HL-60 (cell line): ENCODE measurements at regions not wholly inside any gene's neighbourhood (a gene's known extent, or its start where the extent isn't known, plus 50 kb on each side); places are given as distances from the start of the nearest gene placed in this dataset.

Source experiments
- CTCF ChIP-seq: IDR thresholded peaks from one replicate; pipeline ENCODE4 v1.5.1; 2011; ENCODE audit warnings: low read length, control low read depth, inconsistent platforms; ENCODE audit not compliant: insufficient read depth
- GABPA ChIP-seq: IDR thresholded peaks from 2 replicates; pipeline ENCODE4 v1.6.1; 2012; ENCODE audit warnings: low read depth
- POLR2AphosphoS5 ChIP-seq: IDR thresholded peaks from 2 replicates; pipeline ENCODE4 v1.6.1; 2012; ENCODE audit warnings: low read depth
- SPI1 ChIP-seq: IDR thresholded peaks from 2 replicates; pipeline ENCODE4 v1.6.1; 2012; ENCODE audit warnings: low read depth, mild to moderate bottlenecking, borderline replicate concordance
- TF ChIP-seq, protein P1 (sequence below): IDR thresholded peaks from 2 replicates; pipeline ENCODE4 v1.6.1; 2012; ENCODE audit warnings: low read depth; ENCODE audit not compliant: insufficient replicate concordance

DNA sequence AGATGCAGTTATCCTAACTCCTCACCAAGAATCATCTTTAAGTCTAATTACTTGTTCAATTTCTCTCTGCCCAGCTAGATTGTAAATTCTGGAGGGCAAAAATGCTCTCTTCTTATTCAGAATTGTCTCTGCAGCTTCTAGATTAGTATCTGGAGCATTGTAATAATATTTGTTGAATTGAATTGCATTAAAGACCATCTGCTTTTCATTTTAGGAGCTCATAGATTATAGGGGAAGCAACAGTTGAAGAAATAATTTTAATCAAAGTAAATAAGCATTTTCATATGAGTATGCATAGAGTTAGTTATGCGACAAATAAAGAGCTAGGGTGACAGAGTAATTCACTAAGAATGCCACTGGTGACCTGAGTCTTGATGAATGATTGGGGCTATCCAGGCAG is 222.8 kb downstream of the SPRY2 start:
- TF ChIP-seq CTCF: no peak
- TF ChIP-seq, protein P1, sequence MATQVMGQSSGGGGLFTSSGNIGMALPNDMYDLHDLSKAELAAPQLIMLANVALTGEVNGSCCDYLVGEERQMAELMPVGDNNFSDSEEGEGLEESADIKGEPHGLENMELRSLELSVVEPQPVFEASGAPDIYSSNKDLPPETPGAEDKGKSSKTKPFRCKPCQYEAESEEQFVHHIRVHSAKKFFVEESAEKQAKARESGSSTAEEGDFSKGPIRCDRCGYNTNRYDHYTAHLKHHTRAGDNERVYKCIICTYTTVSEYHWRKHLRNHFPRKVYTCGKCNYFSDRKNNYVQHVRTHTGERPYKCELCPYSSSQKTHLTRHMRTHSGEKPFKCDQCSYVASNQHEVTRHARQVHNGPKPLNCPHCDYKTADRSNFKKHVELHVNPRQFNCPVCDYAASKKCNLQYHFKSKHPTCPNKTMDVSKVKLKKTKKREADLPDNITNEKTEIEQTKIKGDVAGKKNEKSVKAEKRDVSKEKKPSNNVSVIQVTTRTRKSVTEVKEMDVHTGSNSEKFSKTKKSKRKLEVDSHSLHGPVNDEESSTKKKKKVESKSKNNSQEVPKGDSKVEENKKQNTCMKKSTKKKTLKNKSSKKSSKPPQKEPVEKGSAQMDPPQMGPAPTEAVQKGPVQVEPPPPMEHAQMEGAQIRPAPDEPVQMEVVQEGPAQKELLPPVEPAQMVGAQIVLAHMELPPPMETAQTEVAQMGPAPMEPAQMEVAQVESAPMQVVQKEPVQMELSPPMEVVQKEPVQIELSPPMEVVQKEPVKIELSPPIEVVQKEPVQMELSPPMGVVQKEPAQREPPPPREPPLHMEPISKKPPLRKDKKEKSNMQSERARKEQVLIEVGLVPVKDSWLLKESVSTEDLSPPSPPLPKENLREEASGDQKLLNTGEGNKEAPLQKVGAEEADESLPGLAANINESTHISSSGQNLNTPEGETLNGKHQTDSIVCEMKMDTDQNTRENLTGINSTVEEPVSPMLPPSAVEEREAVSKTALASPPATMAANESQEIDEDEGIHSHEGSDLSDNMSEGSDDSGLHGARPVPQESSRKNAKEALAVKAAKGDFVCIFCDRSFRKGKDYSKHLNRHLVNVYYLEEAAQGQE: no peak
- no peak for TF ChIP-seq POLR2AphosphoS5
- no peak for TF ChIP-seq GABPA
- TF ChIP-seq SPI1: no peak
